GM21825 (cell line): ENCODE measurements at regions not wholly inside any gene's neighbourhood (a gene's known extent, or its start where the extent isn't known, plus 50 kb on each side); places are given as distances from the start of the nearest gene placed in this dataset.

ENCODE experiments used
- ATAC-seq: cut with Tn5 transposase; IDR thresholded peaks from one replicate; pipeline ENCODE4 v1.9.1; 2021; ENCODE audit warnings: mild to moderate bottlenecking, moderate library complexity; ENCODE audit not compliant: unreplicated experiment

- no peak for ATAC-seq
Measured at GRCh38 chr10:131424836-131425491, 113.4 kb upstream of the TCERG1L start.

- no peak for ATAC-seq
Measured at GRCh38 chr10:131425752-131426533, 114.4 kb upstream of the TCERG1L start.

- no peak for ATAC-seq
Measured at GRCh38 chr10:131426534-131426898, 115.0 kb upstream of the TCERG1L start.

GRCh38 chr10:131427281-131427680, 115.8 kb upstream of the TCERG1L start:
- no peak for ATAC-seq

GRCh38 chr10:131427901-131428300, 116.4 kb upstream of the TCERG1L start:
- no peak for ATAC-seq

GRCh38 chr10:131429141-131429540, 117.6 kb upstream of the TCERG1L start:
- no peak for ATAC-seq

GRCh38 chr10:131429942-131430341, 118.4 kb upstream of the TCERG1L start:
- ATAC-seq = no peak

- ATAC-seq = no peak
Measured at GRCh38 chr10:131430716-131431412, 119.3 kb upstream of the TCERG1L start.

- no peak for ATAC-seq
Measured at GRCh38 chr10:131431533-131431932, 120.0 kb upstream of the TCERG1L start.

- no peak for ATAC-seq
Measured at GRCh38 chr10:131431978-131432690, 120.6 kb upstream of the TCERG1L start.

GRCh38 chr10:131433568-131433967, 122.0 kb upstream of the TCERG1L start:
- ATAC-seq = no peak

GRCh38 chr10:131435232-131435631, 123.7 kb upstream of the TCERG1L start:
- ATAC-seq = no peak

- ATAC-seq = no peak
Measured at GRCh38 chr10:131435760-131436457, 124.4 kb upstream of the TCERG1L start.

GRCh38 chr10:131436458-131436857, 124.9 kb upstream of the TCERG1L start:
- ATAC-seq = no peak

GRCh38 chr10:131437556-131438475, 126.3 kb upstream of the TCERG1L start:
- no peak for ATAC-seq

- ATAC-seq = no peak
Measured at GRCh38 chr10:131438665-131439064, 127.1 kb upstream of the TCERG1L start.

- ATAC-seq = no peak
Measured at GRCh38 chr10:131439705-131440104, 128.2 kb upstream of the TCERG1L start.

GRCh38 chr10:131440405-131441360, 129.2 kb upstream of the TCERG1L start:
- ATAC-seq = no peak
